GM04504 (cell line): ENCODE measurements at regions not wholly inside any gene's neighbourhood (a gene's known extent, or its start where the extent isn't known, plus 50 kb on each side); places are given as distances from the start of the nearest gene placed in this dataset.

ENCODE experiments used
- DNase-seq: peaks from one replicate; pipeline ENCODE4 v3.0.0-alpha.2; 2012; ENCODE audit warnings: low read depth

DNA sequence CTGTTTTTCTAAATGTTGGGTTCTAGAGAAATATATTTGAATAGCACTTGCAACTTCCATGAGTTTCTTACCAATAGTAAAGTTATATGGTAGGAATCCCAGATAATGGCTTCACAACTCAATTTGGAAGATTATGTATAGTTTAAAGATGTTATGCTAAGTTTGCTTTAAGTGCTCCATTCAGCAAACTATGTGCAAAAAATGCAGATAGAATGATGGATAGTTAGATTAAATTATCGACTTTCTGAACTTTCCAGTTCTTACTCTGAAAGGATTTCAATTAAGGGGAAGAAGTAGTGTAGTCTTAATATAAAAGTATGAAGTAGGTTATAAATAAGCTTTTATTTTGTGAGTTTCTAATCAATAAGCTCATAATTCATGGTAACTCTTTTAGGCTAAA lies 60.7 kb upstream of the NFKB1 start:
- no peak for DNase-seq

DNA sequence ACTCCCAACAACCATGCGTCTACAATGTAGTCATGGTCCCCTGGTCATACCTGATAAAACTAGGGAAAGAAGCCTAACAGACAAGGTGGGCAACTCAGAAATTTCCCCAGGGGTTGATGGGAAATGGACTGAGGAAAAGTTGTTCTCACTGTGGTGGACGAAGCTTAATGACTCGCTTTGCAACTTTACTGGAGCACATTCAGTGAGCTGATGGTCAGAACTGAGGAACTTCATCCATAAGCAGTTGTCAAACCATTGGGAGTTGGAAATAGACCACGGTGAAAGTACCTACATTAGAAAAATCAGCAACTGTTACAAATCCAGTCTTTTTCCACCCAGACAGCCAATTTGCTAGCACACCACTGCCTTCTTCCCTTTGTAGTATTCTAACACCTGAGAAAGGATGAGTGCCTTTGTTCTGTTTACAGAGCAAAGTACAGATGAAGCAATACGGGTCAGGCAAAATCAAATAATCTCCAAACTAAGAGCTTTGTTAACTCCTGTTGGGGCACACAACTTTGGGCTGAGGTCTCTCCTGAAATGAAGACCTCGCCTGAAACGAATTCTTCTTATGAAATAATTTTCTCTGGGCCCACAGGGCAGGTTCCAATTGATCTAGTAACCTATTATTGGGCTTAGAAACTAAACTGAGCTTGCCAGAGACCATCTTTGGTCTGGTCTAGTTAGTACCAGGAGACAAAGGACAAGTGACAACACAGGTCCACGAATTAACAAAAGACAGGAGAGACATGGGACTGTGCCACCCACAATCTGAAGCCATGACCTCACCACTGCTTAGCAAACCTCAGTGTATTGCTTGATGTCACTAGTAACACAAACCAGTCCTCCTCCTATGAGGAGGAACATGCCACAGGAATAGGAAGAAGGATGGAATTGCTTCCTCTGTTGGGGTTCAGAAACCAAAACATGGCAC lies 58.9 kb upstream of the NFKB1 start:
- no peak for DNase-seq

DNA sequence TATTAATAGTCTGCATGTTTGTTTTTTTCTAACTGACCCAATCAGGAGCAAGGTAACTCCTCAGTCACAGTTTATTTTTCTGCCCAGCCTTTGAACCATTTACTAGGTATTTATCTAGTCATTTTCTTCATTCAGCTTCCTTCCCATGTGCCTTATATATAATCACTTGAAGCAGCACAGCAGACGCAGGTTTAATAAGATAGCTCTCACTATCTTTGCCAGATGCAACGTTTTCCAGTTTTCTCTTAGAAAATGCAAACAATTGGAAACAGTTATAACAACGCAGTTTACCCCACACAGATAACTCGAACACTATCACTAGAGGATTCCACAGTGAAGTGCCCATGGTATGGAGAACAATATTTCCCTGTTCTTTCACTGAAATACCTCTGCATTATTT lies 56.4 kb upstream of the NFKB1 start:
- DNase-seq, result no peak

DNA sequence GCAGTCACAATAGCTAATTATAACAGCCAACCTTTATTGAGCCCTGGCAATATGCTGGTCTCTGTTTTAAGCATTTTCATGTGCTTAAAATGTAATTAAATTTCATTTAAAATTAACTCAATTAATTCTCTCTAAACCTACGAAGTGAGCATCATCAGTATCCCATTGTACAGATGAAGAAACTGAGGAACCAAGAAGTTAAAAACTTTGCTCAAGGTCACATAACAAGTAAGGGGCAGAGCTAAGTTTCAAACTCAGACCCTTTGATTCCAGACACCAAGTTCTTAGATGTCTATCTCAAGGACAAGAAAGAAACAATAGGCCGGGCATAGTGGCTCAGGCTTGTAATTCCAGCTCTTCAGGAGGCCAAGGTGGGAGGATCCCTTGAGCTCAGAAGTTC lies 55.9 kb upstream of the NFKB1 start:
- no peak for DNase-seq

DNA sequence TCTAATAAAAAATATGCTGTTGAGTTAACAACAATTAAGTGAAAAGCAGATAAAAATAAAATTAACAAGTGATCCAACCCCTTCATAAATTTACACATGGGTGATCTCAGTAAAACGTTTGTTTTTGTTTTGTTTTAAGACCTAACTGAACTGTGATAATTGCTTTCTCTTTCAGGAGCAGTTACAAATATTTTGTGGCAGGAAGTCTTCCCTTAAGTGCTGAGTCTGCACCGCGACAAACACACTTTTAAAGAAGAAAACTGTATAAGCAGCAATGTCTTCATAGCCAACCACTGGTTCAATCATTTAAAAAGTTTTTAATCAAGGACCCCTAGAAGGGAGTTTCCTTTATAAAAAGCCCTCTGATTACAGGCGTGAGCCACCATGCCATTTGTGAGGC lies 53.7 kb upstream of the NFKB1 start:
- no peak for DNase-seq

DNA sequence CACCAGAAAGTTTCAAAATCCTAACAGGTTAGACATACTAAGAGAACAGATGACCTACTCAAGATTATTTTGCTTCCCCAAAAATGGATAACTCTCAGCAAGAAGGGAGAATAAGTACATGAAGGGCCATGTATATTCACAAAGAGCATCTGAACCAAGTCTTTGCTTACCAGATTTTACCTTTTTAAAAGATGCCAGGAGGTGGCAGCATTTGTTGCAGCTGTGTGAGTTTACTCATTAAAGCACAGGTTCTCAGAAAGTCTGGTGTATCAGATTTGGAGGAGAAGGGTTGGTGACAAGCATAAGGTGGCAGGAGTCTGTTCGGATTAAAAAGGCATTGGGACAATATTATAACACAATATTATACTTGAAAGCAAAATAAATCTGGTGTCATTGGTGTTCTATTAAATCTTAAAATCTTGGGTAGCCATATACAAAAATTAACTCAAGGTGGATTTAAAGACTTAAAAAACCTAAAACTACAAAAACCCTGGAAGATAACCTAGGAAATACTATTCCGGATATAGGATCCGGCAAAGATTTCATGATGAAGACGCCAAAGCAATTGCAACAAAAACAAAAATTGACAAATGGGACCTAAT lies 51.3 kb upstream of the NFKB1 start:
- no peak for DNase-seq

DNA sequence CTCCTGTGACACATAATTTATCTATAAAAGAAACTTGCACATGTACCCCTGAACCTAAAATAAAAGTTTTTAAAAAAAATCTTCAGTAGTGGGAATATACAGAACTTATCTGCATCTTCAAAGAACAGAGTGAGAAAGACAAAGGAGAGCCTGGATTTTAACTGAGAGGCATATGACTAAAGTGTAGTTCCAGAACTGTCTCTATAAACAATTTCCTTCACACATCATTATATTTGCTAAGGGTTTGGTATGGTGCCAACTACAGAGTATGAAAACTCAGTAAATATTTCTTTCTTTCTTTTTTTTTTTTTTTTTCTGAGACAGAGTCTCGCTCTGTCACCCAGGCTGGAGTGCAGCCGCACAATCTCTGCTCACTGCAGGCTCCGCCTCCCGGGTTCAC lies 49.9 kb upstream of the NFKB1 start:
- DNase-seq, result no peak
